ENCODE measurements at regions not wholly inside any gene's neighbourhood (a gene's known extent, or its start where the extent isn't known, plus 50 kb on each side); places are given as distances from the start of the nearest gene placed in this dataset.

- TF ChIP-seq CTCF (IDR thresholded peaks at IDR 0.05) (no peak), EZH2 (IDR thresholded peaks at IDR 0.05) (no peak), EZH2phosphoT487 (IDR thresholded peaks at IDR 0.05) (no peak)
- Mint-ChIP-seq H3K4me1 (no peaks in the 10 kb centered on the region), H3K4me3 (no peak overlapping the region), H3K27ac (no peak overlapping the region), H3K9me3 (peaks cover 2% of the 10 kb centered on the region), H3K27me3 (ENCODE audit: insufficient read depth, low read depth) (peaks cover 4% of the 10 kb centered on the region), H3K36me3 (no peaks in the 10 kb centered on the region)
- H3K4me3 ChIP-seq = no peak overlapping the region
- no peaks in the 10 kb centered on the region for H3K79me2 ChIP-seq (ENCODE audit: low read depth)
- H3K36me3 ChIP-seq = no peaks in the 10 kb centered on the region
- H3K27ac ChIP-seq = no peak overlapping the region
- H3K9me3 ChIP-seq (ENCODE audit: low read depth) = no peaks in the 10 kb centered on the region
- H4K20me1 ChIP-seq (ENCODE audit: low read depth) = no peaks in the 10 kb centered on the region
- H3F3A ChIP-seq (ENCODE audit: low read depth) = no peaks in the 10 kb centered on the region
- H3K4me2 ChIP-seq = no peak overlapping the region
- H2AFZ ChIP-seq (replicated peaks) = no peak overlapping the region
- peaks cover 9% of the 10 kb centered on the region for H3K4me1 ChIP-seq
- no peak overlapping the region for H3K9ac ChIP-seq
- DNase-seq (ENCODE audit: low spot score) = no peak
- H3K27me3 ChIP-seq = no peaks in the 10 kb centered on the region
Measured at GRCh38 chr9:78566521-78566920, 269.6 kb downstream of the PSAT1 start.

- Mint-ChIP-seq H3K36me3 (no peaks in the 10 kb centered on the region), H3K9me3 (peaks cover 2% of the 10 kb centered on the region), H3K27me3 (ENCODE audit: insufficient read depth, low read depth) (peaks cover 4% of the 10 kb centered on the region), H3K4me3 (no peak overlapping the region), H3K4me1 (no peaks in the 10 kb centered on the region), H3K27ac (no peak overlapping the region)
- H3K27me3 ChIP-seq = no peaks in the 10 kb centered on the region
- no peak for TF ChIP-seq EZH2phosphoT487 (IDR thresholded peaks at IDR 0.05)
- TF ChIP-seq EZH2 (IDR thresholded peaks at IDR 0.05) = no peak
- no peak for TF ChIP-seq CTCF (IDR thresholded peaks at IDR 0.05)
- DNase-seq (ENCODE audit: low spot score) = no peak
- no peak overlapping the region for H2AFZ ChIP-seq (replicated peaks)
- H3K36me3 ChIP-seq = no peaks in the 10 kb centered on the region
- no peak overlapping the region for H3K27ac ChIP-seq
- no peaks in the 10 kb centered on the region for H4K20me1 ChIP-seq (ENCODE audit: low read depth)
- H3F3A ChIP-seq (ENCODE audit: low read depth) = no peaks in the 10 kb centered on the region
- no peak overlapping the region for H3K9ac ChIP-seq
- no peak overlapping the region for H3K4me3 ChIP-seq
- no peaks in the 10 kb centered on the region for H3K9me3 ChIP-seq (ENCODE audit: low read depth)
- peaks cover 9% of the 10 kb centered on the region for H3K4me1 ChIP-seq
- no peaks in the 10 kb centered on the region for H3K79me2 ChIP-seq (ENCODE audit: low read depth)
- H3K4me2 ChIP-seq = no peak overlapping the region
Measured at GRCh38 chr9:78566948-78567675, 270.2 kb downstream of the PSAT1 start.

GRCh38 chr9:78567693-78568092, 270.8 kb downstream of the PSAT1 start:
- no peak overlapping the region for H3K27ac Mint-ChIP-seq
- H3K27ac ChIP-seq = no peak overlapping the region
- no peaks in the 10 kb centered on the region for H3K36me3 ChIP-seq
- peak; percentile 23 for DNase-seq (ENCODE audit: low spot score)
- peaks cover 2% of the 10 kb centered on the region for H3K9me3 Mint-ChIP-seq
- no peaks in the 10 kb centered on the region for H3K27me3 ChIP-seq
- peaks cover 14% of the 10 kb centered on the region for H3K4me1 ChIP-seq
- no peak overlapping the region for H3K4me3 ChIP-seq
- TF ChIP-seq EZH2phosphoT487 (IDR thresholded peaks at IDR 0.05) (no peak), EZH2 (IDR thresholded peaks at IDR 0.05) (no peak), CTCF (IDR thresholded peaks at IDR 0.05) (no peak)
- H3K9me3 ChIP-seq (ENCODE audit: low read depth) = no peaks in the 10 kb centered on the region
- H3K27me3 Mint-ChIP-seq (ENCODE audit: insufficient read depth, low read depth) = peaks cover 3% of the 10 kb centered on the region
- no peaks in the 10 kb centered on the region for H3K4me1 Mint-ChIP-seq
- H3F3A ChIP-seq (ENCODE audit: low read depth) = no peaks in the 10 kb centered on the region
- H3K4me2 ChIP-seq = no peak overlapping the region
- no peaks in the 10 kb centered on the region for H3K79me2 ChIP-seq (ENCODE audit: low read depth)
- H3K9ac ChIP-seq = no peak overlapping the region
- no peaks in the 10 kb centered on the region for H3K36me3 Mint-ChIP-seq
- no peak overlapping the region for H3K4me3 Mint-ChIP-seq
- no peaks in the 10 kb centered on the region for H4K20me1 ChIP-seq (ENCODE audit: low read depth)
- no peak overlapping the region for H2AFZ ChIP-seq (replicated peaks)
